ENCODE measurements at regions not wholly inside any gene's neighbourhood (a gene's known extent, or its start where the extent isn't known, plus 50 kb on each side); places are given as distances from the start of the nearest gene placed in this dataset.
"Not testable (repeated sequence)": the region's sequence is repeated elsewhere in the genome, so short reads cannot be mapped to it uniquely, and the experiment has no call there.

GRCh38 chr6:150521482-150521881 lies 78.2 kb upstream of the PLEKHG1 start:
- Histone ChIP-seq H3K4me2 (ENCODE audit: low read depth, low read length) (no peak overlapping the region), H3K4me1 (ENCODE audit: insufficient read depth, low read length) (no peaks in the 10 kb centered on the region), H2AFZ (ENCODE audit: low read length) (no peak overlapping the region), H3K79me2 (ENCODE audit: insufficient read depth, low read length) (no peaks in the 10 kb centered on the region), H4K20me1 (ENCODE audit: insufficient read depth, low read length) (no peaks in the 10 kb centered on the region), H3K9ac (ENCODE audit: insufficient read depth, low read depth, low read length) (no peak overlapping the region), H3K27ac (ENCODE audit: extremely low read length, insufficient read depth, low read length) (no peak overlapping the region), H3K4me3 (replicated peaks in 1 of 3; ENCODE audit: insufficient read depth in 1 of 3, low read depth in 2 of 3, low read length in 3 of 3) (no peak overlapping the region), H3K9me3 (ENCODE audit: low read length) (no peaks in the 10 kb centered on the region), H3K27me3 (ENCODE audit: control insufficient read depth in 1 of 2, insufficient read depth in 2 of 2, low read length in 2 of 2) (no peaks in the 10 kb centered on the region), H3K36me3 (replicated peaks in 1 of 2; ENCODE audit: control insufficient read depth in 1 of 2, insufficient read depth in 2 of 2, low read length in 2 of 2) (no peaks in the 10 kb centered on the region)
- no TSS peak for BruUV-seq (replicated peaks)
- FAIRE-seq (no peak), DNase-seq (ENCODE audit: low spot score) (no peak), ATAC-seq (no peak)
- intact Hi-C loops (cut with micrococcal nuclease; ENCODE audit: unreplicated experiment): no loop called here
- CTCF ChIA-PET (ENCODE audit: low intra/inter-chr PET ratio, low total read pairs): no interaction called here
- in situ Hi-C loops (cut with HindIII; ENCODE audit: extremely low pct_ligation_motif_present, low pct_unique_long_range_greater_than_20kb): no loop called here
- POLR2A ChIA-PET: no interaction called here
- TF ChIP-seq ZSCAN20 (CRISPR knock-in tag; IDR thresholded peaks at IDR 0.05; ENCODE audit: borderline replicate concordance) (no peak), ISL2 (CRISPR knock-in tag; IDR thresholded peaks at IDR 0.05) (no peak), SMAD9 (CRISPR knock-in tag; IDR thresholded peaks at IDR 0.05) (no peak), ZNF790 (CRISPR knock-in tag; IDR thresholded peaks at IDR 0.05; ENCODE audit: borderline replicate concordance) (no peak)
- 0% methylated on average over 1 of the region's 1 CpG for WGBS (ENCODE audit: low lambda C conversion rate)

- H3K27me3 ChIP-seq (ENCODE audit: control insufficient read depth in 1 of 2, insufficient read depth in 2 of 2, low read length in 2 of 2); BruUV-seq (replicated peaks); FAIRE-seq; H3K9me3 ChIP-seq (ENCODE audit: low read length); ATAC-seq; H3K79me2 ChIP-seq (ENCODE audit: insufficient read depth, low read length); H3K36me3 ChIP-seq (replicated peaks in 1 of 2; ENCODE audit: control insufficient read depth in 1 of 2, insufficient read depth in 2 of 2, low read length in 2 of 2); in situ Hi-C loops (cut with HindIII; ENCODE audit: extremely low pct_ligation_motif_present, low pct_unique_long_range_greater_than_20kb); H3K27ac ChIP-seq (ENCODE audit: extremely low read length, insufficient read depth, low read length); CTCF ChIA-PET (ENCODE audit: low intra/inter-chr PET ratio, low total read pairs); intact Hi-C loops (cut with micrococcal nuclease; ENCODE audit: unreplicated experiment); DNase-seq (ENCODE audit: low spot score); H3K4me3 ChIP-seq (replicated peaks in 1 of 3; ENCODE audit: insufficient read depth in 1 of 3, low read depth in 2 of 3, low read length in 3 of 3); H2AFZ ChIP-seq (ENCODE audit: low read length); H3K9ac ChIP-seq (ENCODE audit: insufficient read depth, low read depth, low read length); H4K20me1 ChIP-seq (ENCODE audit: insufficient read depth, low read length); H3K4me1 ChIP-seq (ENCODE audit: insufficient read depth, low read length); H3K4me2 ChIP-seq (ENCODE audit: low read depth, low read length); POLR2A ChIA-PET: not testable (repeated sequence)
- WGBS (ENCODE audit: low lambda C conversion rate): 60% methylated on average over 3 of the region's 3 CpGs
Measured at GRCh38 chr6:150523216-150523615, 76.5 kb upstream of the PLEKHG1 start.

Data from HepG2 (cell line).